ENCODE measurements at regions not wholly inside any gene's neighbourhood (a gene's known extent, or its start where the extent isn't known, plus 50 kb on each side); places are given as distances from the start of the nearest gene placed in this dataset.

DNA sequence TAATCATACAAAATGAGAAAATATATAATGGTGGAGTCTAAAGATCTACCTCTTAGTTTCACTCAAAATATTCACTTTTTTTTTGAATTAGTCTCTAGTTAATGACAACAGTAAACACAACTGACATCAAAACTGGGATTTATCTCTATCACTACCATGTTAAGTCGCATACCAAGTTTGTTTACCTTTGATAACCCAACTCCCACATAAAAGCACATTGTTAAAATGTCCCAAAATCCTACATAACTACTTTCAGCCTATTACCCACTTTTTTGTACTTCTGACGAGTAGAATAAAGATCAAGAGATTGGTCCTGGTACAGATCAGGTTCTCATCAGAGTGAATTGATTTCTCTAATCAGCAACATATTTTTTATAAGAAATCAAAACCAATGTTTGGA lies 518.5 kb downstream of the EPHA3 start:
- TF ChIP-seq, protein P1, sequence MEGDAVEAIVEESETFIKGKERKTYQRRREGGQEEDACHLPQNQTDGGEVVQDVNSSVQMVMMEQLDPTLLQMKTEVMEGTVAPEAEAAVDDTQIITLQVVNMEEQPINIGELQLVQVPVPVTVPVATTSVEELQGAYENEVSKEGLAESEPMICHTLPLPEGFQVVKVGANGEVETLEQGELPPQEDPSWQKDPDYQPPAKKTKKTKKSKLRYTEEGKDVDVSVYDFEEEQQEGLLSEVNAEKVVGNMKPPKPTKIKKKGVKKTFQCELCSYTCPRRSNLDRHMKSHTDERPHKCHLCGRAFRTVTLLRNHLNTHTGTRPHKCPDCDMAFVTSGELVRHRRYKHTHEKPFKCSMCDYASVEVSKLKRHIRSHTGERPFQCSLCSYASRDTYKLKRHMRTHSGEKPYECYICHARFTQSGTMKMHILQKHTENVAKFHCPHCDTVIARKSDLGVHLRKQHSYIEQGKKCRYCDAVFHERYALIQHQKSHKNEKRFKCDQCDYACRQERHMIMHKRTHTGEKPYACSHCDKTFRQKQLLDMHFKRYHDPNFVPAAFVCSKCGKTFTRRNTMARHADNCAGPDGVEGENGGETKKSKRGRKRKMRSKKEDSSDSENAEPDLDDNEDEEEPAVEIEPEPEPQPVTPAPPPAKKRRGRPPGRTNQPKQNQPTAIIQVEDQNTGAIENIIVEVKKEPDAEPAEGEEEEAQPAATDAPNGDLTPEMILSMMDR (IDR thresholded peaks at IDR 0.05; ENCODE audit: extremely low read depth in 1 of 2, insufficient read depth in 1 of 2, low read depth in 1 of 2, low read length in 2 of 2), result no peak
- TF ChIP-seq MYC (IDR thresholded peaks at IDR 0.05; ENCODE audit: low read depth, low read length), result no peak
- no peak for TF ChIP-seq POLR2A (IDR thresholded peaks at IDR 0.05; ENCODE audit: low read depth, low read length)
- no peak for TF ChIP-seq POLR2AphosphoS5 (IDR thresholded peaks at IDR 0.05; ENCODE audit: insufficient read depth, low read depth, low read length)
- TF ChIP-seq EZH2 (IDR thresholded peaks at IDR 0.05; ENCODE audit: borderline replicate concordance, low read depth, low read length, severe bottlenecking), result no peak

All from endothelial cell of umbilical vein (primary cell).